ENCODE measurements at regions not wholly inside any gene's neighbourhood (a gene's known extent, or its start where the extent isn't known, plus 50 kb on each side); places are given as distances from the start of the nearest gene placed in this dataset.

DNA sequence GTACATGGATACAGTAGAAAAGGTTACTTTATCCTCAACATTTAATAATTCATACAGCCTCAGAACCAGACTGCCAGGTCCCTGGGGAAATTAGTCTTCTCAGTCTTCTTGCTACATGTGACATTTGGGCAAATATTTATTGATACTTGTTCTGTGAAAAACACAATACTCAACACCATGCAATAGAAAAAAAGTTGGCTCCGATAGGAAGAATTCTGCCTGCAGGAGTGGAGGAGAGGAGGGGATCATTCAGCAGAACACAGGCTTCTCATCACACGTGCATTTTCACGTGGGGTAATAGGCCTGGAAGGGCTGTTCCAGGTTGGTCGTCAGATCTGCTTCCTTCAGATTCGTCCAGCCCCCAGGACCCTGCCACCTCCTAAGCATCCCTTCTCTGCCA, 58.4 kb upstream of the ACKR3 start:
- WGBS, 2 donors = 59 to 81% methylated on average over 5 of the region's 5 CpGs
- no peak for DNase-seq
- Histone ChIP-seq H3K9me3 (ENCODE audit: control insufficient read depth in 4 of 4, insufficient read depth in 3 of 4, low read length in 3 of 4) (peaks cover 0 to 2% (median 0%) of the 10 kb centered on the region in 4 donors), H3K9ac (ENCODE audit: insufficient read depth in 1 of 2, low read length in 2 of 2) (no peak overlapping the region), H3K36me3 (ENCODE audit: control insufficient read depth in 4 of 4, insufficient read depth in 4 of 4, low read length in 4 of 4) (no peaks in the 10 kb centered on the region), H3K4me3 (no peak overlapping the region), H3K27ac (ENCODE audit: low read depth in 1 of 2, low read length in 1 of 2) (no peak overlapping the region), H3K4me1 (ENCODE audit: control insufficient read depth in 5 of 5, insufficient read depth in 5 of 5, low read length in 5 of 5) (peaks cover 0 to 9% (median 3%) of the 10 kb centered on the region in 5 donors), H3K27me3 (ENCODE audit: control insufficient read depth in 3 of 3, insufficient read depth in 3 of 3, low read length in 2 of 3) (no peaks in the 10 kb centered on the region)
- ATAC-seq (ENCODE audit: insufficient read depth, low FRiP score) = no peak
- TF ChIP-seq, protein P1, sequence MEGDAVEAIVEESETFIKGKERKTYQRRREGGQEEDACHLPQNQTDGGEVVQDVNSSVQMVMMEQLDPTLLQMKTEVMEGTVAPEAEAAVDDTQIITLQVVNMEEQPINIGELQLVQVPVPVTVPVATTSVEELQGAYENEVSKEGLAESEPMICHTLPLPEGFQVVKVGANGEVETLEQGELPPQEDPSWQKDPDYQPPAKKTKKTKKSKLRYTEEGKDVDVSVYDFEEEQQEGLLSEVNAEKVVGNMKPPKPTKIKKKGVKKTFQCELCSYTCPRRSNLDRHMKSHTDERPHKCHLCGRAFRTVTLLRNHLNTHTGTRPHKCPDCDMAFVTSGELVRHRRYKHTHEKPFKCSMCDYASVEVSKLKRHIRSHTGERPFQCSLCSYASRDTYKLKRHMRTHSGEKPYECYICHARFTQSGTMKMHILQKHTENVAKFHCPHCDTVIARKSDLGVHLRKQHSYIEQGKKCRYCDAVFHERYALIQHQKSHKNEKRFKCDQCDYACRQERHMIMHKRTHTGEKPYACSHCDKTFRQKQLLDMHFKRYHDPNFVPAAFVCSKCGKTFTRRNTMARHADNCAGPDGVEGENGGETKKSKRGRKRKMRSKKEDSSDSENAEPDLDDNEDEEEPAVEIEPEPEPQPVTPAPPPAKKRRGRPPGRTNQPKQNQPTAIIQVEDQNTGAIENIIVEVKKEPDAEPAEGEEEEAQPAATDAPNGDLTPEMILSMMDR (IDR thresholded peaks at IDR 0.05; ENCODE audit: control extremely low read depth, extremely low read depth) = no peak

DNA sequence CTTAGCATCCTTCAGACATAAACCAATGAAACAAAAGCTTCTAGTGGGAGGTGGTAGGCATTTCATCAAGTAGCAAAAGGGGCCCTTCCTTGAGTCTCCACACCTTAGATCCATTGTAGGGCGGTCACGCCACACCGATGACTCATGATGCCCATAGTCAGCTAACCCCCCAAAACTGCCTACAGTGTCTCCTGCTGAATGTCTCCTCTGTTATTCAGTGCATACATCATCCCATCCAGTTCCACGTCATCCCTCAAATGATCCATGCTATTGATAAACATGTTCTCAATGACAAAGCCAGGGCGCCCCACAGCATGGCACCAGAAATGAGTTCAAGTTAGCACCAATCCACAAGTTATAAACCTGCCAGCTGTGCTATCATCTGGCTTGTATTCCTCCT, 57.4 kb upstream of the ACKR3 start:
- no peaks in the 10 kb centered on the region for H3K27me3 ChIP-seq (ENCODE audit: control insufficient read depth in 3 of 3, insufficient read depth in 3 of 3, low read length in 2 of 3)
- no peaks in the 10 kb centered on the region for H3K36me3 ChIP-seq (ENCODE audit: control insufficient read depth in 4 of 4, insufficient read depth in 4 of 4, low read length in 4 of 4)
- WGBS, 2 donors = 95 to 98% methylated on average over 5 of the region's 5 CpGs
- H3K9ac ChIP-seq (ENCODE audit: insufficient read depth in 1 of 2, low read length in 2 of 2) = no peak overlapping the region
- no peak for ATAC-seq (ENCODE audit: insufficient read depth, low FRiP score)
- peaks cover 0 to 9% (median 5%) of the 10 kb centered on the region in 5 donors for H3K4me1 ChIP-seq (ENCODE audit: control insufficient read depth in 5 of 5, insufficient read depth in 5 of 5, low read length in 5 of 5)
- TF ChIP-seq, protein P1 (IDR thresholded peaks at IDR 0.05; ENCODE audit: control extremely low read depth, extremely low read depth) = no peak
- DNase-seq = no peak
- no peak overlapping the region for H3K4me3 ChIP-seq
- peaks cover 0 to 2% (median 0%) of the 10 kb centered on the region in 4 donors for H3K9me3 ChIP-seq (ENCODE audit: control insufficient read depth in 4 of 4, insufficient read depth in 3 of 4, low read length in 3 of 4)
- no peak overlapping the region for H3K27ac ChIP-seq (ENCODE audit: low read depth in 1 of 2, low read length in 1 of 2)

DNA sequence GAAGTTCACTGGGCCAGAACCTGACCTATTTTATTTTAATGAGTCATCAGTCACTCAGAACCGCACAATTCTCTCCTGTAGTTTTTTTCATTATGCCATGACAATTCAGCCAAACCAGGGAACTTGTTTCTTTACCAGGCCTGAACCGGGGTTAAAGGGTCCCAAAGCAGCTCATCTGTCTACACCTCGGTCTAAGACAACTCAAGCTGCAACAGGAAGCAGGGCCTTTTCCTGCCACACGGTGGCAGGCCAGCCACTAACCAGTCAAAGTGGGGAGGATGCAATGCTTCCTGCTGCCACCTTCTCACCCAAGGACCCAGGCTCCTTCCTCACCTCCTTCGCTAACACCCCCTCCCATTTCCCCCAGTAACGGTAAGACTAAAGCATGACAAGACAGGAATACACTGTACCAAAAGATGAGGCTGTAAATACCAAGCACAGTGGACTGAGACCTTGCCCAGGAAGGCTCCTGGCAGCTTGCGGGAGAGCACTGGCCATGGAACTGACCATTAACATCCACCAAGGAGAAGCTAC, 56.7 kb upstream of the ACKR3 start:
- Histone ChIP-seq H3K27me3 (ENCODE audit: control insufficient read depth in 3 of 3, insufficient read depth in 3 of 3, low read length in 2 of 3) (no peaks in the 10 kb centered on the region), H3K4me1 (ENCODE audit: control insufficient read depth in 5 of 5, insufficient read depth in 5 of 5, low read length in 5 of 5) (peaks cover 0 to 14% (median 5%) of the 10 kb centered on the region in 5 donors), H3K27ac (ENCODE audit: low read depth in 1 of 2, low read length in 1 of 2) (no peak overlapping the region), H3K9me3 (ENCODE audit: control insufficient read depth in 4 of 4, insufficient read depth in 3 of 4, low read length in 3 of 4) (no peaks in the 10 kb centered on the region), H3K36me3 (ENCODE audit: control insufficient read depth in 4 of 4, insufficient read depth in 4 of 4, low read length in 4 of 4) (no peaks in the 10 kb centered on the region), H3K9ac (ENCODE audit: insufficient read depth in 1 of 2, low read length in 2 of 2) (no peak overlapping the region), H3K4me3 (no peak overlapping the region)
- ATAC-seq (ENCODE audit: insufficient read depth, low FRiP score) = peak; percentile 75
- 22% methylated on average over 7 of the region's 7 CpGs for WGBS, 2 donors
- TF ChIP-seq, protein P1 (IDR thresholded peaks at IDR 0.05; ENCODE audit: control extremely low read depth, extremely low read depth) = peak; percentile 39
- peak; percentile 52 to 76 (median 52) for DNase-seq

DNA sequence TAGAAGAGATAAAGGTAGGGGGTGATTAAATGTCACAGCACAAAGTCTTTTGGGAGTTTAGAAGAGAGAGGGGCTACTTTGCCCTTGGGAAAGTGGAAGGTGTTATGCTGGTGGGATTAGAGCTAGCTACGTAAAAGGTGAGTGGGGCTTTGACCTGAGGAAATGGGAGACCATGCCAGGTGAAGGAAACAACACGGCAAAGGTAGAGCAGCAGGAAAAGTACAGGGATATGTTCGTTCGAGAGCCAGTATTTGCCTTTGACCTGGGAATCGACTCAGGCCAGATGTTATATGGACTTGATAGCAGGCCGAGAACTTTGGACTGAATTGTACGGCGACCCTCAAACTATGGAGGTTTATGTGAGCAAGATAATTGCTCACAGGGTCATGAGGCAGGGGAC, 55.7 kb upstream of the ACKR3 start:
- Histone ChIP-seq H3K9ac (ENCODE audit: insufficient read depth in 1 of 2, low read length in 2 of 2) (no peak overlapping the region), H3K36me3 (ENCODE audit: control insufficient read depth in 4 of 4, insufficient read depth in 4 of 4, low read length in 4 of 4) (no peaks in the 10 kb centered on the region), H3K4me3 (no peak overlapping the region), H3K27ac (ENCODE audit: low read depth in 1 of 2, low read length in 1 of 2) (no peak overlapping the region), H3K9me3 (ENCODE audit: control insufficient read depth in 4 of 4, insufficient read depth in 3 of 4, low read length in 3 of 4) (no peaks in the 10 kb centered on the region), H3K4me1 (ENCODE audit: control insufficient read depth in 5 of 5, insufficient read depth in 5 of 5, low read length in 5 of 5) (peaks cover 0 to 23% (median 6%) of the 10 kb centered on the region in 5 donors), H3K27me3 (ENCODE audit: control insufficient read depth in 3 of 3, insufficient read depth in 3 of 3, low read length in 2 of 3) (no peaks in the 10 kb centered on the region)
- no peak for DNase-seq
- ATAC-seq (ENCODE audit: insufficient read depth, low FRiP score) = no peak
- TF ChIP-seq, protein P1 (IDR thresholded peaks at IDR 0.05; ENCODE audit: control extremely low read depth, extremely low read depth) = no peak
- 95 to 96% methylated on average over 8 of the region's 8 CpGs for WGBS, 2 donors

All from lung (tissue), 11 donors.